ENCODE measurements at regions not wholly inside any gene's neighbourhood (a gene's known extent, or its start where the extent isn't known, plus 50 kb on each side); places are given as distances from the start of the nearest gene placed in this dataset.

- no peak for TF ChIP-seq CTCF (IDR thresholded peaks at IDR 0.05)
- no peak for TF ChIP-seq POLR2A (IDR thresholded peaks at IDR 0.05)
- TF ChIP-seq EP300 (IDR thresholded peaks at IDR 0.05) = no peak
- no peak for TF ChIP-seq POLR2AphosphoS5 (IDR thresholded peaks at IDR 0.05)
These were observed 120.1 kb upstream of the TSPAN8 start for GRCh38 chr12:71277866-71278265.

Data from gastroesophageal sphincter (tissue), 3 donors.